Sigmoid colon (tissue), 4 donors: ENCODE measurements at regions not wholly inside any gene's neighbourhood (a gene's known extent, or its start where the extent isn't known, plus 50 kb on each side); places are given as distances from the start of the nearest gene placed in this dataset.

Experiments
- CTCF ChIP-seq, 4 experiments: fragments of 450-650 bp in 3 of 4; fragments of 200-600 bp in 1 of 4; IDR thresholded peaks; one replicate each; pipeline ENCODE4 v1.5.1; 2016 to 2019; ENCODE audit warnings: antibody characterized with exemption in 4 of 4, mild to moderate bottlenecking in 3 of 4, moderate library complexity in 2 of 4
- EP300 ChIP-seq, 4 donors: sonication (generic); formaldehyde crosslinking; IDR thresholded peaks; one replicate each; pipeline ENCODE4 v1.6.1; 2017; ENCODE audit warnings: antibody characterized with exemption in 4 of 4
- POLR2A ChIP-seq, 2 donors: fragments of 450-650 bp; IDR thresholded peaks; one replicate each; pipeline ENCODE4 v1.6.1; 2016; ENCODE audit warnings: antibody characterized with exemption in 2 of 2, mild to moderate bottlenecking in 2 of 2, moderate library complexity in 2 of 2
- POLR2AphosphoS5 ChIP-seq, 4 donors: sonication (generic); formaldehyde crosslinking; IDR thresholded peaks; one replicate each; pipeline ENCODE4 v1.6.1; 2017; ENCODE audit warnings: antibody characterized with exemption in 4 of 4

- no peak for TF ChIP-seq POLR2A (IDR thresholded peaks at IDR 0.05)
- TF ChIP-seq CTCF (IDR thresholded peaks at IDR 0.05) = no peak
- TF ChIP-seq POLR2AphosphoS5 (IDR thresholded peaks at IDR 0.05) = no peak
- TF ChIP-seq EP300 (IDR thresholded peaks at IDR 0.05) = no peak
Measured at GRCh38 chr15:93614386-93615104, 525.5 kb upstream of the RGMA start.
